ENCODE measurements at regions not wholly inside any gene's neighbourhood (a gene's known extent, or its start where the extent isn't known, plus 50 kb on each side); places are given as distances from the start of the nearest gene placed in this dataset.

DNA sequence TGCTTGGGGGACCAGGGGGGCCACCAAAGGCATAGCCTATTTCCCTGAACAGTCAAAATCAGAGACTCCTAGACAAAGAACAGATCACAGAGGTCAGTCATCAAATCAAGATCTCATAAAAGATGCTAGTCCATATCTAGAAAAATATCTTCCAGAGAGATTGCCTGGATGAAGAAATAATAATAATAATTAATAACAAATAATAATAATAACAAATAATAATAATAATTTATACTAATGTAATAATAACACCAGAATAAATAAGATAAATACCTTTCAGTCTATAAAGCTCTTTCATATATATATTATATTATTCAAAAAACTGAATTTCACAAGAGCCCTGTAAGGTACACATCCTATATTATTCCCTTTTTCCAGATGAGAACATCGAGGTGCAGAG, 129.6 kb downstream of the PAX1 start:
- ATAC-seq (no peak), DNase-seq (no peak)
- Mint-ChIP-seq H3K4me1 (ENCODE audit: low read depth) (no peaks in the 10 kb centered on the region), H3K9me3 (no peaks in the 10 kb centered on the region), H3K36me3 (ENCODE audit: insufficient read depth) (no peaks in the 10 kb centered on the region), H3K4me3 (no peak overlapping the region), H3K27me3 (ENCODE audit: low read depth) (no peaks in the 10 kb centered on the region)

- Mint-ChIP-seq H3K4me3 (no peak overlapping the region), H3K9me3 (no peaks in the 10 kb centered on the region), H3K4me1 (ENCODE audit: low read depth) (no peaks in the 10 kb centered on the region), H3K36me3 (ENCODE audit: insufficient read depth) (no peaks in the 10 kb centered on the region), H3K27me3 (ENCODE audit: low read depth) (no peaks in the 10 kb centered on the region)
- DNase-seq (no peak), ATAC-seq (no peak)
Observed at GRCh38 chr20:21832442-21833385, 127.2 kb downstream of the PAX1 start.

DNA sequence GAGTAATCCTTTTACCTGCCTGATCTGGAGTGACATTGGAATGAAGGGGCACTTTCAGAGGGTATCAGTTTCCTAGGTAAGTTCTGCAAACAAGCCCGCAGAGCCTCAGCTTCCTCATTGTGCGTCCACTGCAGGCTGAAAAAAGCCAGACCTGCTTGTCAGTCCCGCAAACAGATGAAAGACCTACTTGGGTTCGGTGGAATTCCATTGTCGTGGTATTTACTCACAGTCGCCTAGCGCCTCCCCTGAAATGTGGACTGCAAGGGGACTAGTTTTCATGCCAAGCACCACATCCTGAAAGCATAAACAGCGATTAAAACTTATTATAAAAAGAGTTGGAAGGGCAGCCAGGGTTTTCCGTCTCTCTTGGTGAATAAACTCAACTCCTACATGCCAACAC, 121.5 kb downstream of the PAX1 start:
- DNase-seq (no peak), ATAC-seq (no peak)
- Mint-ChIP-seq H3K4me1 (ENCODE audit: low read depth) (no peaks in the 10 kb centered on the region), H3K36me3 (ENCODE audit: insufficient read depth) (no peaks in the 10 kb centered on the region), H3K4me3 (no peak overlapping the region), H3K27me3 (ENCODE audit: low read depth) (no peaks in the 10 kb centered on the region), H3K9me3 (no peaks in the 10 kb centered on the region)

DNA sequence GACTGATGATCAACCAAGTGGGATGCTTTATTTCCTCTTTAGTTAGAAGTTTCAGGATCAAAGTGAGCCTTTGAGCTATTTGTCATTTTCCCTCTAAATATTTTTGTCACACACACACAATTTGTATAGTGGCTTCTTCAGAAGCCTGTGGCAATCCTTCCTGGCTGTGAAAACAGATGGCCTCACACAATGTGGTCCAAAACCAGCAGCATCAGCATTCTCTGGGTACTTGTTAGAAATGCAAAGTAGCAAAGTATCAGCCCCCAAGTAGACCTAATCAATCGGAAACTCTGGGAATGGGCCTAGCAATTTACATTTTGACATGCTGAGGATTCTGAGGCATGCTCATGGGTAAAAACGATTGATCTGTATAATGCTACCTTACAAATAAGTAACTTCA, 115.9 kb downstream of the PAX1 start:
- no peak overlapping the region for H3K4me3 Mint-ChIP-seq
- no peaks in the 10 kb centered on the region for H3K27me3 Mint-ChIP-seq (ENCODE audit: low read depth)
- ATAC-seq (no peak), DNase-seq (no peak)
- H3K36me3 Mint-ChIP-seq (ENCODE audit: insufficient read depth): no peaks in the 10 kb centered on the region
- H3K4me1 Mint-ChIP-seq (ENCODE audit: low read depth): no peaks in the 10 kb centered on the region
- no peaks in the 10 kb centered on the region for H3K9me3 Mint-ChIP-seq

- ATAC-seq (no peak), DNase-seq (no peak)
- Mint-ChIP-seq H3K27me3 (ENCODE audit: low read depth) (no peaks in the 10 kb centered on the region), H3K4me1 (ENCODE audit: low read depth) (no peaks in the 10 kb centered on the region), H3K36me3 (ENCODE audit: insufficient read depth) (no peaks in the 10 kb centered on the region), H3K9me3 (no peaks in the 10 kb centered on the region), H3K4me3 (no peak overlapping the region)
Observed at GRCh38 chr20:21820688-21821087, 115.2 kb downstream of the PAX1 start.

- Mint-ChIP-seq H3K36me3 (ENCODE audit: insufficient read depth) (no peaks in the 10 kb centered on the region), H3K9me3 (no peaks in the 10 kb centered on the region), H3K4me1 (ENCODE audit: low read depth) (no peaks in the 10 kb centered on the region), H3K27me3 (ENCODE audit: low read depth) (no peaks in the 10 kb centered on the region), H3K4me3 (no peak overlapping the region)
- DNase-seq (no peak), ATAC-seq (no peak)
Observed at GRCh38 chr20:21820045-21820444, 114.6 kb downstream of the PAX1 start.

DNA sequence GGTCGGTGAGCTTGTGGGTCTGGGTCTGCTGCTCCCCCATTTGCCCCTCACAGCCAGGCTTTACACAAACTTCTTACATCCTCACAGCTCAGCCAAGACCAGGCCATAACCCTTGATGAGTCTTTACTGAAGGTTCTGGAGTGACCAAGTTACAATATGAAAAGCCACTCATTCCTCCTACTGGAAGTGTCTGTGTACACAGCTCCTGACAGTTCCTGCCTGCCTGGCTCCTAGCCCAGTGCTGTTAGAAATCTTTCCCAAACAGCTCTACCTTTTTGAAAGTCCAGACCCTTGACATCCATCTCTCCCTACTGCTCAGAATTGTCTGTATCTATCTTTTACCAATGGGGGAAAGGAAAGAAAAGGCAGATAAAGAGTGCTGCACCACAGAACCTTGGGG, 106.9 kb downstream of the PAX1 start:
- H3K4me1 Mint-ChIP-seq (ENCODE audit: low read depth): no peaks in the 10 kb centered on the region
- H3K9me3 Mint-ChIP-seq: peaks cover 6% of the 10 kb centered on the region
- DNase-seq (no peak), ATAC-seq (no peak)
- no peak overlapping the region for H3K4me3 Mint-ChIP-seq
- H3K36me3 Mint-ChIP-seq (ENCODE audit: insufficient read depth): no peaks in the 10 kb centered on the region
- H3K27me3 Mint-ChIP-seq (ENCODE audit: low read depth): no peaks in the 10 kb centered on the region

DNA sequence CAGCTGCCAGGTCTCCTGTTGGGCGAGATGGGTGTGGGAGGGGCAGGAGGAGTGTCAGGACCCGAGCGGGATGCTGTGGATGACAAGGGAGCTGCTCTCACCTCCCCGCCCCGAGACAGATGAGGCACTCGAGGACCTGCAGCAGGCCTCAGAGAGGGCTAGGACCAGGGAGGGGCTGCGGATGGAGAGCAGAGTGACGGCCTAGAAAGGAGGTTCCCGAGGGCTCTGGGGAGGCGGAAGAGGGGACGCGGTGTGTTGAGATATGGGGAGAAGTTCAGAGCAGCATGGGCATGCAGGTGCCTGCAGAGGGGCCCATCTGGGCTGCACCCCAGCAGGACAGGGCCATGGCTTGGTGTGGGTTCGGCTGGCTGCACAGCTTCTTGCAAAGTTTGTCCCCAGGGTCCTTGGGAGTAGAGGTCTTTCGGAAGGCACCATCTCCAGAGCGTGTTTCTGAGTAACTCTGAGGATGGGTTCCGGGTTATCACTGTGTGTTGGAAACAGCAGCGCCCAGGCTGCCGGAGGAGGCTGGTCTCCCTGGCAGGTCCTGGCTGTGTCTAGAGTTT, 104.6 kb downstream of the PAX1 start:
- H3K4me3 Mint-ChIP-seq: no peak overlapping the region
- H3K4me1 Mint-ChIP-seq (ENCODE audit: low read depth): no peaks in the 10 kb centered on the region
- ATAC-seq (no peak), DNase-seq (no peak)
- H3K36me3 Mint-ChIP-seq (ENCODE audit: insufficient read depth): no peaks in the 10 kb centered on the region
- peaks cover 13% of the 10 kb centered on the region for H3K9me3 Mint-ChIP-seq
- H3K27me3 Mint-ChIP-seq (ENCODE audit: low read depth): no peaks in the 10 kb centered on the region

DNA sequence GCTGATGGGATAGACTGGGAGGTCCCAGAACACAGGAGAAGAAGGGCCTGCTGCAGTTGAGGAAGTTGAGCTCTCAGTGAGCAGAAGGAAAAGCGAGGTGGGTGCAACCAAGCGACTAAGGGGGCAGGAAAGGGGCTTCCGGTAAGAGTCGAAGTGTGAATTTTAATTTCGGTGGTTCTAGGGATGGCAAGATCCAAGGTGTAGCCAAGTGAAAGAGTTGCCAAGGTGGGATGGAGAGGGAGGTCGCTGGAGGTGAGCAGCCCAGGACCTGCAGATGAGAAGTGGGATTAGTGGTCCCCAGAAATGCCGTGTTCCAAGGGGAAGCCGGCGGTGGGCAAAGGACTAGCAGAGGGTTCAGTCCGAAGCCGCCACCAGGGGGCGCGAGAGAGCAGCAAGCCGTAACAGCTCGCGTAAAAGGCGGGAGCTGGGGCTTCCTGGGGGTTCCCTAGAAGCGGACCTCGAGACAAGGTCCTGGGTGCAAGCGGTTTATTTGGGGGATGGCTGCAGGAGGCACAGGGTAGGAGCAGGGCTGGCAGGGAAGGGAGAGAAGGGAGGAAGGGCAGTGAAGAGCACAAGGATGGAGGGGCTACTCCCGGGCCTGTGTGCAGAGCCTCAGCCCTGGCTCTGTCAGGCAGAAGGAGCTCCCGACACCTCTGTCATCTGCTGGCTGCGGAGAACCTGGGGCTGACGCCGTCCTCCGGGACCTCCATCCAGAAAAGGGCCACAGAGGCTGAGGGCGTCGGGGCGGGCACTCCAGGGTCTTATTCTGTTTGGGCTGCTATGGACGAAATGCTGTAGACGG, 103.6 kb downstream of the PAX1 start:
- H3K9me3 Mint-ChIP-seq: peaks cover 13% of the 10 kb centered on the region
- no peak overlapping the region for H3K4me3 Mint-ChIP-seq
- H3K27me3 Mint-ChIP-seq (ENCODE audit: low read depth): no peaks in the 10 kb centered on the region
- H3K4me1 Mint-ChIP-seq (ENCODE audit: low read depth): no peaks in the 10 kb centered on the region
- ATAC-seq (no peak), DNase-seq (no peak)
- H3K36me3 Mint-ChIP-seq (ENCODE audit: insufficient read depth): no peaks in the 10 kb centered on the region

DNA sequence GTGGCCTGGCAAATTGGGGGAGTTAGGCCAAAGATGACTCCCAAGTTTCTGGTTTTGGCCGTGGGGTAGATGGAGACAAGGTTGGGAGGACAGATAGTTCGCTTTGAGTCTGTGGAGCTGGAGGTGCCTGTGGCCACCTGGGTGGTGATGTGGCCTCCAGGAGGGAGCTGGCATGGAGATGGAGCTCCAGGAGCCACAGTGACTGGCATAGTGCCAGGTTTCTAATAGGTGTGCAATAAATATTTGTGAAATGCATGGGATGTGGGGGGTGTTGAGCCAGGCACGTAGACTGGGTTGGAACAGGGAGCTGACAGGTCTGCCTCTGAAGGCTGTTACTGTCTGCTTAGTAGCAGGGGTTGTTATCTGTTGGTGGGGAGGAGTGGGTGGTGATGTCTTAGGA, 102.7 kb downstream of the PAX1 start:
- no peak for ATAC-seq
- DNase-seq: no peak

DNA sequence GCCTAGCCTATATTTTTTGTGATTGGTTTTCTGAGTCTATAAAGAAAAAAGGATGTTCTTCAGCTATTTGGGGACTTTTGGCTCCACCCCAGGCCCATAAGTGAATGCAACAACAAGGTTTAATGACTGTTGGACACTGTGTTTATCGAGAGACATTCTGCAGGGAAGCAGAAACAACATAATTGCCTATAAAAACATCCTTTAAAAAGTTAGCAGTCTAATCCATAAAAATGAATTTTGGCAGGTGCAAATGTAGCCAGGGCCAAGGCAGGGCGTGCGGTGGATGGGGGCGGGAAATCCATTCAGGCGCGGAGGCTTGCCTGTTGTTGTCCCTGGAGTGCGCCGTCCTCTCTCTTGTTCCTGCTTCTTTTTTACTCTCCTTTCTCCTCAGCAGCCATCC, 99.3 kb downstream of the PAX1 start:
- H3K9me3 Mint-ChIP-seq: peaks cover 13% of the 10 kb centered on the region
- no peaks in the 10 kb centered on the region for H3K4me1 Mint-ChIP-seq (ENCODE audit: low read depth)
- no peaks in the 10 kb centered on the region for H3K36me3 Mint-ChIP-seq (ENCODE audit: insufficient read depth)
- no peak for DNase-seq
- H3K4me3 Mint-ChIP-seq: no peak overlapping the region
- H3K27me3 Mint-ChIP-seq (ENCODE audit: low read depth): no peaks in the 10 kb centered on the region
- no peak for ATAC-seq

More for the DNA sequence above, 102.7 kb downstream of the PAX1 start:
- Mint-ChIP-seq H3K4me3 (no peak overlapping the region), H3K9me3 (peaks cover 13% of the 10 kb centered on the region), H3K27me3 (ENCODE audit: low read depth) (no peaks in the 10 kb centered on the region), H3K36me3 (ENCODE audit: insufficient read depth) (no peaks in the 10 kb centered on the region), H3K4me1 (ENCODE audit: low read depth) (no peaks in the 10 kb centered on the region)

GRCh38 chr20:21801193-21801592, 95.7 kb downstream of the PAX1 start:
- DNase-seq (no peak), ATAC-seq (no peak)
- no peaks in the 10 kb centered on the region for H3K4me1 Mint-ChIP-seq (ENCODE audit: low read depth)
- H3K36me3 Mint-ChIP-seq (ENCODE audit: insufficient read depth): no peaks in the 10 kb centered on the region
- no peaks in the 10 kb centered on the region for H3K27me3 Mint-ChIP-seq (ENCODE audit: low read depth)
- peaks cover 7% of the 10 kb centered on the region for H3K9me3 Mint-ChIP-seq
- no peak overlapping the region for H3K4me3 Mint-ChIP-seq

DNA sequence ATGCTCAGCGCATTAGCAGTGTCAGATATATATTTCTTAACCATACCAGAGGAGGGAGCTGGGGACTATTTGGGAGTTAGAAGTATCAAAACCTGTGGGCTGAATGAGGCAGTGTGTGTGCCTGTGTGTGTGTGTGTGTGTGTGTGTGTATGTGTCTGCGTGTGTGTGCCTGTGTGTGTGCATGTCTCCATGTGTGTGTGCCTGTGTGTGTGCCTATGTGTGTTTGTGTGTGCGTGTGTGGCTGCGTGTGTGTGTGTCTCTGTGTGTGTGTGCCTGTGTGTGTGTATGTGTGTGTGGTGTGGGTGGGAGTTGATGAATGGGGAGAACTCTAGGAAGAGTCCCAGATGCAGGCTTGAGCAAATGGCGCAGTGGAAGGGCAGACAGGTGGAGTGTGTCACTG, 92.9 kb downstream of the PAX1 start:
- Mint-ChIP-seq H3K4me3 (no peak overlapping the region), H3K36me3 (ENCODE audit: insufficient read depth) (no peaks in the 10 kb centered on the region), H3K4me1 (ENCODE audit: low read depth) (no peaks in the 10 kb centered on the region)

DNA sequence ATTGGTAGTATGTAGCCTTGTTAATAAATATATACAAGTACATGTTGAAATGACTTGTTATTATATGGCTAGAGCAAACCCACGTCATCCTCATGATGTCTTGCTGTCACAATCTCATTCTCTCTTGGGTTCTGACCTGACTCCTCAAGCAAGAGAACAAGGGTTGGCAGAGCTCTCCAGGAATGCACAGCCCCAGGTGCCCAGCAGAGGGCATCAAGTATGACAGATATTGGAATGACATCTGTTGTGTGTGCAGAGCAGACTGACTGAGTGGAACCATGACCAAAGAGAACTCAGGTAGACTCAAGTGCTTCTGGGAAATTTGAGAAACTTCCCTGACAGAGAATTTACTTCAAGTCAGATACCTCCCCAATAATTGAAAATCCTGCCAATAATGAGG, 90.6 kb downstream of the PAX1 start:
- H3K9me3 Mint-ChIP-seq: peaks cover 5% of the 10 kb centered on the region
- no peaks in the 10 kb centered on the region for H3K4me1 Mint-ChIP-seq (ENCODE audit: low read depth)
- H3K36me3 Mint-ChIP-seq (ENCODE audit: insufficient read depth): no peaks in the 10 kb centered on the region
- H3K27me3 Mint-ChIP-seq (ENCODE audit: low read depth): no peaks in the 10 kb centered on the region
- ATAC-seq (no peak), DNase-seq (no peak)
- H3K4me3 Mint-ChIP-seq: no peak overlapping the region

More for the DNA sequence above, 92.9 kb downstream of the PAX1 start:
- H3K9me3 Mint-ChIP-seq: peaks cover 3% of the 10 kb centered on the region
- ATAC-seq (no peak), DNase-seq (no peak)
- H3K27me3 Mint-ChIP-seq (ENCODE audit: low read depth): no peaks in the 10 kb centered on the region

All from activated T-cell treated with anti-CD3 and anti-CD28 coated beads, Interleukin-2, amount 50 U/mL, for 4 hours (primary cell).